H1 (cell line): ENCODE measurements at regions not wholly inside any gene's neighbourhood (a gene's known extent, or its start where the extent isn't known, plus 50 kb on each side); places are given as distances from the start of the nearest gene placed in this dataset.

ENCODE experiments used
- CTCF ChIA-PET: fragments of 300-600 bp; sonication (Branson Sonifier 250); formaldehyde crosslinking; loops from one replicate; lab custom pipeline; 2021; ENCODE audit not compliant: partially characterized antibody; lab: Charles Lee
- POLR2A ChIA-PET: fragments of 300-600 bp; sonication (Branson Sonifier 250); formaldehyde crosslinking; loops from one replicate; lab custom pipeline; 2021; ENCODE audit warnings: inconsistent platforms; ENCODE audit not compliant: partially characterized antibody; lab: Charles Lee
- DNase-seq, 2 experiments: peaks; one replicate each; pipeline versions ENCODE4 v3.0.0 to v3.0.0-alpha.2; 2010 to 2022; ENCODE audit warnings: low spot score in 2 of 2, low read depth in 1 of 2, mixed read lengths in 1 of 2
- FAIRE-seq: peaks from 2 replicates; lab custom pipeline; 2011; peaks lifted over from hg19 to GRCh38; lab: Jason Lieb, UNC
- H2AFZ ChIP-seq: 2 replicates; pipeline ENCODE4 v1.8.1; 2012; ENCODE audit warnings: low read length, inconsistent platforms
- H2AK5ac ChIP-seq: 2 replicates; pipeline ENCODE4 v1.6.1; 2013; ENCODE audit warnings: low read depth, low read length
- H2BK120ac ChIP-seq: replicated peaks from 2 replicates; pipeline ENCODE3; 2013; ENCODE audit warnings: low read depth, low read length, inconsistent platforms
- H2BK12ac ChIP-seq: 2 replicates; pipeline ENCODE4 v1.6.1; 2013; ENCODE audit warnings: low read depth, low read length
- H2BK15ac ChIP-seq: 2 replicates; pipeline ENCODE4 v1.6.1; 2013; ENCODE audit warnings: low read length
- H2BK20ac ChIP-seq: 2 replicates; pipeline ENCODE4 v1.6.1; 2013; ENCODE audit warnings: low read length
- H2BK5ac ChIP-seq: 2 replicates; pipeline ENCODE4 v1.6.1; 2013; ENCODE audit warnings: low read depth, low read length
- H3K14ac ChIP-seq: 2 replicates; pipeline ENCODE4 v1.6.1; 2013; ENCODE audit warnings: inconsistent platforms; ENCODE audit not compliant: insufficient read length
- H3K18ac ChIP-seq: 2 replicates; pipeline ENCODE4 v1.6.1; 2013; ENCODE audit warnings: low read length; ENCODE audit errors: extremely low read depth
- H3K23ac ChIP-seq: 2 replicates; pipeline ENCODE4 v1.6.1; 2013; ENCODE audit warnings: inconsistent platforms; ENCODE audit not compliant: insufficient read length
- H3K23me2 ChIP-seq: 2 replicates; pipeline ENCODE4 v1.6.1; 2013; ENCODE audit warnings: low read depth, low read length
- H3K27ac ChIP-seq: 2 replicates; pipeline ENCODE4 v1.6.1; 2011; ENCODE audit warnings: low read depth, low read length, inconsistent platforms
- H3K27me3 ChIP-seq, 4 experiments: replicated peaks in 1 of 4; 1 replicate in 1 of 4; 2 replicates in 3 of 4; pipeline versions ENCODE4 v1.6.1 to v1.8.1; 2011 to 2013; ENCODE audit warnings: low read length in 3 of 4, mild to moderate bottlenecking in 3 of 4, inconsistent platforms in 2 of 4, mixed read lengths in 2 of 4, moderate library complexity in 1 of 4; ENCODE audit not compliant: control insufficient read depth in 3 of 4, insufficient read depth in 3 of 4; ENCODE audit errors: extremely low read depth in 1 of 4
- H3K36me3 ChIP-seq, 4 experiments: 2 replicates each; pipeline versions ENCODE4 v1.6.1 to v1.8.1; 2011 to 2013; ENCODE audit warnings: mild to moderate bottlenecking in 4 of 4, low read length in 3 of 4, moderate library complexity in 2 of 4, control low read depth in 1 of 4, inconsistent platforms in 1 of 4; ENCODE audit not compliant: insufficient read depth in 4 of 4, control insufficient read depth in 2 of 4
- H3K4ac ChIP-seq: replicated peaks from 2 replicates; pipeline ENCODE3; 2013; ENCODE audit warnings: low read length, low read depth, mixed read lengths, inconsistent platforms; ENCODE audit not compliant: insufficient read length
- H3K4me1 ChIP-seq, 4 experiments: replicated peaks in 1 of 4; 1 replicate in 1 of 4; 2 replicates in 3 of 4; pipeline versions ENCODE4 v1.6.1 to v1.8.1; 2011 to 2013; ENCODE audit warnings: low read length in 3 of 4, inconsistent platforms in 2 of 4, mixed read lengths in 1 of 4; ENCODE audit not compliant: insufficient read depth in 4 of 4, control insufficient read depth in 3 of 4
- H3K4me2 ChIP-seq, 2 experiments: 2 replicates each; pipeline versions ENCODE4 v1.6.1 to v1.8.1; 2011 to 2013; ENCODE audit warnings: low read depth in 2 of 2, low read length in 2 of 2, control low read depth in 1 of 2, inconsistent platforms in 1 of 2, mild to moderate bottlenecking in 1 of 2; ENCODE audit not compliant: insufficient read depth in 1 of 2
- H3K4me3 ChIP-seq, 4 experiments: fragments of 200-600, 300-600 bp in 1 of 4; sonication (generic), shearing (Covaris generic), sonication (Bioruptor Twin) in 1 of 4; 2 replicates each; pipeline versions ENCODE4 v1.5.1 to v1.8.1; 2011 to 2016; ENCODE audit warnings: low read length in 4 of 4, low read depth in 3 of 4, control low read depth in 2 of 4, inconsistent platforms in 2 of 4, mild to moderate bottlenecking in 2 of 4, mixed read lengths in 1 of 4, moderate library complexity in 1 of 4; ENCODE audit not compliant: insufficient read depth in 2 of 4; ENCODE audit errors: extremely low read depth in 1 of 4
- H3K56ac ChIP-seq: replicated peaks from 2 replicates; pipeline ENCODE3; 2013; ENCODE audit warnings: low read depth, mild to moderate bottlenecking, mixed read lengths, low read length, inconsistent platforms; ENCODE audit not compliant: insufficient read length
- H3K79me1 ChIP-seq: 2 replicates; pipeline ENCODE4 v1.6.1; 2013; ENCODE audit warnings: low read depth, low read length, control low read depth
- H3K79me2 ChIP-seq, 2 experiments: 2 replicates each; pipeline versions ENCODE4 v1.6.1 to v1.8.1; 2012 to 2013; ENCODE audit warnings: low read length in 2 of 2, mild to moderate bottlenecking in 2 of 2, inconsistent platforms in 1 of 2; ENCODE audit not compliant: insufficient read depth in 2 of 2, control insufficient read depth in 1 of 2
- H3K9ac ChIP-seq, 4 experiments: replicated peaks in 1 of 4; 1 replicate in 1 of 4; 2 replicates in 3 of 4; pipeline versions ENCODE4 v1.6.1 to v1.8.1; 2011 to 2013; ENCODE audit warnings: low read depth in 3 of 4, low read length in 3 of 4, control low read depth in 2 of 4, mild to moderate bottlenecking in 2 of 4, moderate library complexity in 2 of 4, inconsistent platforms in 1 of 4; ENCODE audit errors: extremely low read depth in 1 of 4
- H3K9me3 ChIP-seq, 2 experiments: 2 replicates each; pipeline versions ENCODE4 v1.6.1 to v1.8.1; 2012 to 2013; ENCODE audit warnings: mild to moderate bottlenecking in 2 of 2, moderate library complexity in 2 of 2, control low read depth in 1 of 2, inconsistent platforms in 1 of 2, low read depth in 1 of 2, low read length in 1 of 2, mixed read lengths in 1 of 2; ENCODE audit not compliant: insufficient read depth in 2 of 2
- H4K20me1 ChIP-seq, 2 experiments: replicated peaks in 1 of 2; 2 replicates each; pipeline versions ENCODE3 to v1.8.1; 2011 to 2013; ENCODE audit warnings: inconsistent platforms in 2 of 2, low read length in 2 of 2, mild to moderate bottlenecking in 1 of 2; ENCODE audit not compliant: insufficient read depth in 2 of 2, control insufficient read depth in 1 of 2
- H4K5ac ChIP-seq: 2 replicates; pipeline ENCODE4 v1.6.1; 2013; ENCODE audit warnings: low read length, low read depth, mixed read lengths, inconsistent platforms; ENCODE audit not compliant: insufficient read length
- H4K8ac ChIP-seq: 2 replicates; pipeline ENCODE4 v1.8.0; 2013; ENCODE audit warnings: mild to moderate bottlenecking, moderate library complexity, low read length, inconsistent platforms; ENCODE audit not compliant: insufficient read depth; ENCODE audit errors: extremely low read depth
- H4K91ac ChIP-seq: replicated peaks from 2 replicates; pipeline ENCODE3; 2013; ENCODE audit warnings: low read length, mixed read lengths, inconsistent platforms; ENCODE audit not compliant: insufficient read length
- ASH2L ChIP-seq: fragments of 200-600, 300-600 bp; sonication (generic); IDR thresholded peaks from one replicate; pipeline ENCODE4 v1.7.1; 2017; ENCODE audit warnings: low read length
- CBX8 ChIP-seq: fragments of 300-800, 300-1000 bp; sonication (generic); IDR thresholded peaks from 2 replicates; pipeline ENCODE4 v1.7.1; 2016; ENCODE audit warnings: low read depth, low read length, borderline replicate concordance
- HDAC6 ChIP-seq: IDR thresholded peaks from one replicate; pipeline ENCODE4 v1.7.1; 2012; ENCODE audit warnings: low read depth, mild to moderate bottlenecking, inconsistent platforms, low read length, moderate library complexity
- RXRA ChIP-seq: IDR thresholded peaks from 2 replicates; pipeline ENCODE4 v1.6.1; 2011; ENCODE audit warnings: low read depth, mild to moderate bottlenecking, low read length, moderate library complexity; ENCODE audit not compliant: insufficient read depth
- SIRT6 ChIP-seq: IDR thresholded peaks from one replicate; pipeline ENCODE4 v1.7.1; 2012; ENCODE audit warnings: low read length, inconsistent platforms
- SP4 ChIP-seq: IDR thresholded peaks from 2 replicates; pipeline ENCODE4 v1.6.1; 2012; ENCODE audit warnings: low read length, inconsistent platforms
- WGBS, 2 experiments: shearing (Covaris generic) in 1 of 2; methylation state at CpG; one replicate each; pipeline versions ENCODE4 v1.1.6 to v1.1.7; 2013 to 2015; ENCODE audit warnings: low lambda C conversion rate in 2 of 2, mixed read lengths in 2 of 2, inconsistent platforms in 1 of 2, low coverage in 1 of 2, missing lambda C conversion rate in 1 of 2; ENCODE audit not compliant: insufficient replicate concordance in 2 of 2, insufficient coverage in 1 of 2, insufficient read length in 1 of 2; ENCODE audit errors: extremely low coverage in 1 of 2, missing lambda C conversion rate in 1 of 2; 5-methylcytosine and 5-hydroxymethylcytosine counted together
- TF ChIP-seq, protein P1 (sequence below): IDR thresholded peaks from 2 replicates; pipeline ENCODE4 v1.6.1; 2012; ENCODE audit warnings: inconsistent platforms
- TF ChIP-seq, protein P2 (sequence below), 3 experiments: IDR thresholded peaks; 1 replicate in 2 of 3; 2 replicates in 1 of 3; pipeline versions ENCODE4 v1.5.1 to v1.6.1; 2011; ENCODE audit warnings: low read length in 3 of 3, mild to moderate bottlenecking in 3 of 3, inconsistent platforms in 2 of 3, low read depth in 1 of 3, moderate library complexity in 1 of 3; ENCODE audit not compliant: insufficient read depth in 1 of 3; ENCODE audit errors: control extremely low read depth in 1 of 3

DNA sequence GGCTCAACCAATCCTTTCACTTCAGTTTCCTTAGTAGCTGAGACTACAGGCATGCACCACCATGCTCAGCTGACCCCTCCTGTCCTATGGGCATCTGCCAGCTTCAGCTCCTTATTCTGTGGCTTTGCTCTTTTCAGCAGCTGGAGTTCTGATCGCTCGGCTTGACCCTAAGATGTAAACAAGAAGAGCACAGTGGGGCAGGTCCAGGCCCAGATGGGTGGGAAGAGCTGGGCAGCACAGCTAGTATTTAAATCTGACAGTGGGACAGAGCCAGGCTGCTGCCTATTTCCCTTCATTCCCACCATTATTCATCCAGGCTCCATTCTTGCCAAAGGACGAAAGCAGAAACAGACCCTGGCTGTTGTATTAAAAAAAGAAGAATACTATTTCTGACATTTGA is 494.9 kb upstream of the PODXL start:
- Histone ChIP-seq H3K23ac (no peak overlapping the region), H4K5ac (no peak overlapping the region), H2BK12ac (no peak overlapping the region), H2AFZ (no peak overlapping the region), H3K56ac (no peak overlapping the region), H3K9me3 (no peaks in the 10 kb centered on the region), H4K20me1 (no peaks in the 10 kb centered on the region), H3K36me3 (no peaks in the 10 kb centered on the region), H3K4me2 (no peak overlapping the region), H3K4me1 (no peaks in the 10 kb centered on the region), H3K9ac (no peak overlapping the region), H3K4ac (no peak overlapping the region), H3K14ac (no peak overlapping the region), H2AK5ac (no peak overlapping the region), H2BK20ac (no peak overlapping the region), H3K18ac (no peak overlapping the region), H4K8ac (no peak overlapping the region), H2BK15ac (no peak overlapping the region), H2BK5ac (no peak overlapping the region), H3K27ac (no peak overlapping the region), H2BK120ac (no peak overlapping the region), H3K79me1 (no peaks in the 10 kb centered on the region), H3K4me3 (no peak overlapping the region), H3K79me2 (no peaks in the 10 kb centered on the region), H4K91ac (no peak overlapping the region), H3K23me2 (no peaks in the 10 kb centered on the region), H3K27me3 (no peaks in the 10 kb centered on the region; a peak in 1 of 7 replicates)
- FAIRE-seq (no peak), DNase-seq (no peak)
- no peak for TF ChIP-seq CBX8
- no peak for TF ChIP-seq ASH2L
- no peak for TF ChIP-seq SIRT6
- no peak for TF ChIP-seq RXRA
- TF ChIP-seq SP4 = no peak
- TF ChIP-seq, protein P1, sequence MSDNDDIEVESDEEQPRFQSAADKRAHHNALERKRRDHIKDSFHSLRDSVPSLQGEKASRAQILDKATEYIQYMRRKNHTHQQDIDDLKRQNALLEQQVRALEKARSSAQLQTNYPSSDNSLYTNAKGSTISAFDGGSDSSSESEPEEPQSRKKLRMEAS = no peak
- no peak for TF ChIP-seq HDAC6
- TF ChIP-seq, protein P2, sequence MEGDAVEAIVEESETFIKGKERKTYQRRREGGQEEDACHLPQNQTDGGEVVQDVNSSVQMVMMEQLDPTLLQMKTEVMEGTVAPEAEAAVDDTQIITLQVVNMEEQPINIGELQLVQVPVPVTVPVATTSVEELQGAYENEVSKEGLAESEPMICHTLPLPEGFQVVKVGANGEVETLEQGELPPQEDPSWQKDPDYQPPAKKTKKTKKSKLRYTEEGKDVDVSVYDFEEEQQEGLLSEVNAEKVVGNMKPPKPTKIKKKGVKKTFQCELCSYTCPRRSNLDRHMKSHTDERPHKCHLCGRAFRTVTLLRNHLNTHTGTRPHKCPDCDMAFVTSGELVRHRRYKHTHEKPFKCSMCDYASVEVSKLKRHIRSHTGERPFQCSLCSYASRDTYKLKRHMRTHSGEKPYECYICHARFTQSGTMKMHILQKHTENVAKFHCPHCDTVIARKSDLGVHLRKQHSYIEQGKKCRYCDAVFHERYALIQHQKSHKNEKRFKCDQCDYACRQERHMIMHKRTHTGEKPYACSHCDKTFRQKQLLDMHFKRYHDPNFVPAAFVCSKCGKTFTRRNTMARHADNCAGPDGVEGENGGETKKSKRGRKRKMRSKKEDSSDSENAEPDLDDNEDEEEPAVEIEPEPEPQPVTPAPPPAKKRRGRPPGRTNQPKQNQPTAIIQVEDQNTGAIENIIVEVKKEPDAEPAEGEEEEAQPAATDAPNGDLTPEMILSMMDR (IDR thresholded peaks at IDR 0.05; ENCODE audit: control extremely low read depth in 1 of 3, insufficient read depth in 1 of 3, low read depth in 1 of 3, low read length in 3 of 3) = no peak
- ChIA-PET CTCF (interaction anchor here (0.6 to 1.1 kb wide), 7 partner anchors 11 to 362 kb away, joined by 3 to 4 read pairs (median 3); no protein-coding TSS in a partner anchor), POLR2A (no interaction called here)
- WGBS, 2 experiments = 91% methylated on average over 3 of the region's 3 CpGs; no CpG with 5 or more reads in 1 of the 2 experiments
